H54 (cell line): ENCODE measurements at regions not wholly inside any gene's neighbourhood (a gene's known extent, or its start where the extent isn't known, plus 50 kb on each side); places are given as distances from the start of the nearest gene placed in this dataset.
"Not testable (repeated sequence)": the region's sequence is repeated elsewhere in the genome, so short reads cannot be mapped to it uniquely, and the experiment has no call there.

Source experiments
- DNase-seq: peaks from one replicate; pipeline ENCODE4 v3.0.0; 2011; ENCODE audit warnings: low spot score, mixed read lengths; ENCODE audit not compliant: insufficient read length
- FAIRE-seq: peaks from 3 replicates; lab custom pipeline; 2011; peaks lifted over from hg19 to GRCh38; lab: Jason Lieb, UNC
- POLR2A ChIP-seq: IDR thresholded peaks from 2 replicates; pipeline ENCODE4 v1.6.1; 2011; ENCODE audit warnings: low read depth, mild to moderate bottlenecking, low read length

DNA sequence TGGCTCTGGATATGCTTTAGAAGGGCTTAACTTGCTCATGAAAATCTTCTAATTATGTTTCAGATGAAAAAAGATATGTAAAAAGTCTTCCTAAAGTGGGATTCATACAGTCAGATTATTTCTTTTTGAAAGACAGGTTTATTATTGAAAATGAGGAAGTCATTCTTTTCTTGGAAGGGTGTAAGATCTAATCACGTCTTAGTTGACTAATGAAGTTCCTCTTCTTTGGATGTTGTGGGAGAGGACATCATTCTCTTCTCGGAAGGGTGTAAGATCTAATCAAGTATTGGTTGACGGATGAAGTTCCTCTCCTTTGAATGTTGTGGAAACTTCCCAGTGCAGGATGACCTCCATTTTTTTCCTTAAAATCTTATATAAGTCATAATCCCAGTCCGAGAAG lies 74.9 kb downstream of the ALG10 start:
- FAIRE-seq, result no peak
- DNase-seq, result no peak
- no peak for TF ChIP-seq POLR2A

DNA sequence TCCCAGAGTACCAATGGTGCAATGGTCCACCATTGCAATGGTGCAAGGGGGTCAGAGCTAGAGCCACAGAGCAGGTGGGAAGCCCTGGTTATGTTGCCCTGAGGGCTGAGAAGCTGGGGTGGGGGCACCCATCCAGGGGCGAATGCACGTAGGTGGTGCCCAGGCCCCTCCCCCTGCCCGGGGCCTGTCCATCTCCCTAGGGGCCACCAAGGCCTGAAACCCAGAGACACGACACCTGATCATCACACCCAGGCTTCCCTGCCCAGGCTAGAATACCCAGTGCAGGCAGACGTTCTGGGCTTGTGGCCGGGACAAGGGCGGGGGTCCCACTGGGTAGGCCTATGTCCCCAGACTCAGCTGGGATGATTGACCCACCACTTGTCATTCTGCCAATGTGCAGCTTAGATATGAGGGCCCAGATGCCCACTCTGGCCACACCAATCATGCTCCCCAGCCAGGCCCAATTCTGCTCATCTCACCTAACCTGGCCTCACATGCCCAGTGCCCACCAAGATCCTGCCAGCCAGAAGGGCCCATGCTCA lies 83.2 kb downstream of the ALG10 start:
- TF ChIP-seq POLR2A, result no peak
- FAIRE-seq, result no peak
- DNase-seq, result no peak

GRCh38 chr12:34106172-34106571 lies 83.9 kb downstream of the ALG10 start:
- TF ChIP-seq POLR2A, result no peak
- FAIRE-seq, result no peak
- DNase-seq, result no peak

GRCh38 chr12:34107016-34107415 lies 84.7 kb downstream of the ALG10 start:
- no peak for TF ChIP-seq POLR2A
- DNase-seq, result no peak
- no peak for FAIRE-seq

- no peak for TF ChIP-seq POLR2A
- DNase-seq (no peak), FAIRE-seq (no peak)
These were observed 85.6 kb downstream of the ALG10 start for GRCh38 chr12:34107781-34108404.

DNA sequence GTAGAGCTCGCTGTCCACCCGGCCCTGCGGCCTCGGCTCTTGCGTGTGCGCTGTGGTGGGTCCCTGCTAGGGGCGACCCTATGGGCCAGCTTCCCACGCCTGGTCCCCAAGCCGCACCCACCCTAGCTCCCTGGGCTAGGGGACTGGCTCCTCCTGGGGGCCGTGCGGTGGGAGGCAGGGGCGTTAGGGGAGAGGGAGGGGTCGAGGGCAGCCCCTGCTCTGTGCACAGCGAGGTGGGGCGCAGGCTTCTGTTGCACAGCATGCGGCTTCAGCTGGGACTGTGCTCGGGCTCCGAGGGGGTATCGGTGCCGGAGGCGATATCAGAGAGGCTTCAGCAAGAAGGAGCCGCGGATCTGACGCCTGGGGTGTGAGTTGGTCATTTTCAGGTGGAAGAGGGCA lies 86.1 kb downstream of the ALG10 start:
- TF ChIP-seq POLR2A, result no peak
- no peak for FAIRE-seq

GRCh38 chr12:34108967-34109366 lies 86.7 kb downstream of the ALG10 start:
- DNase-seq (no peak), FAIRE-seq (no peak)
- no peak for TF ChIP-seq POLR2A

More for the DNA sequence above, 86.1 kb downstream of the ALG10 start:
- DNase-seq, result no peak

DNA sequence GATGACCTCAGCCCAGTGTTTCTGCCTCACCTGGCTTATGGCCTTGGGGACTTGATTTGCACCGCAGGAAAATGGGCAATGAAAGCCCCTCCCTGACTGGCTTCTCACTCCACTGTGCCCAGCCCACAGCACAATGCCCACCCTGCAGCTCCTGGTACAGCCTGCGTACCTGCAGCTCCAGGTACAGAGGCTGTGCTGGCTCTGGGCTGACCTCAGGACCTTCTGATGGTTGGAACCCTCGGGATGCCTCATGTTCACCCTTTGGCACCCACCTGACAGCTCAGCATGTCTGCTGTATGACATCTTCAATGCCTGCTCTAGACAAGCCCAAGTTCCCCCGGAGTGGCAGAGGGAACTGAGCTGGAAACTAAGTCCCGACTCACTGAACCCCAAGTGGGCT lies 87.1 kb downstream of the ALG10 start:
- no peak for TF ChIP-seq POLR2A
- FAIRE-seq (no peak), DNase-seq (no peak)

- DNase-seq, FAIRE-seq: not testable (repeated sequence)
These were observed 87.7 kb downstream of the ALG10 start for GRCh38 chr12:34109909-34110531.

DNA sequence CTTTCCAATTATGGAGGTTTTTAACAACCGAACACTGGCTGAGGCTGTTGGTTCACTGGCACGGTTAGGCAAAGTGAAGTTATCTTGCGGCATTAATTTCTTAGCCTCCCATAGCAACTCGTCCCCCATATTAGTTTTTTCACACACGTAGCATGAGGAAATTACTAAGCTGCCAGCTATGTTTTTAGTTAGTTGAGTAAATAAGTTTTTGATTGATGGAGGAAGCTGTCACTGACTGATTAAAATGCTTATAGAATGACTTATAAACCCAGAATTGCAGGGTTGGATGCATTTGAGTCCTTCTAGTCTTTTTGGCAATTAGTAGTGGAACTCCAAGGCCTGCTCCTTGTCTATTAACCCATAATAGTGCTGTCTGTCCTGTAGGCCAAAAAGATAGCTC lies 97.1 kb downstream of the ALG10 start:
- TF ChIP-seq POLR2A, result no peak
- DNase-seq (no peak), FAIRE-seq (no peak)

DNA sequence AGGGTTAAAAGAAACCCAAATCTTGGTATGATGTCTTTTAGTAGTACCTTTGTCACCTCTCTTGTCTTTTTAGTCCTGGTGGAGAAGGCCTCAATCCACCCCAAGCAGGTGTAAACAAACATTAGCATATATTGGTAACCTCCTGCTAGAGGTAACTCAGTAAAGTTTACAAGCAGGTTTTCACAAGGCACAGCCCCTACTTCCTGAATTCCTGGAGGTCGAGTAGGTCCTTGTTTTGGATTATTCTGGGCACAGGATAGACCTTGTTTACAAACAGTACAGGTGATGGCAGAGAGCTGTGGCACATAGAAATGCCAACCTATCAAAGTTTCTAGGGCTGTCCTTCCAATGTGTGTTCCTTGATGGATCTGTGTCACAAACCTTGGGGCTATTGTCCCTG lies 99.1 kb downstream of the ALG10 start:
- TF ChIP-seq POLR2A, result no peak
- no peak for DNase-seq
- no peak for FAIRE-seq

- DNase-seq (peak; percentile 35), FAIRE-seq (peak; percentile 97)
These were observed 100.8 kb downstream of the ALG10 start for GRCh38 chr12:34123092-34123491.

DNA sequence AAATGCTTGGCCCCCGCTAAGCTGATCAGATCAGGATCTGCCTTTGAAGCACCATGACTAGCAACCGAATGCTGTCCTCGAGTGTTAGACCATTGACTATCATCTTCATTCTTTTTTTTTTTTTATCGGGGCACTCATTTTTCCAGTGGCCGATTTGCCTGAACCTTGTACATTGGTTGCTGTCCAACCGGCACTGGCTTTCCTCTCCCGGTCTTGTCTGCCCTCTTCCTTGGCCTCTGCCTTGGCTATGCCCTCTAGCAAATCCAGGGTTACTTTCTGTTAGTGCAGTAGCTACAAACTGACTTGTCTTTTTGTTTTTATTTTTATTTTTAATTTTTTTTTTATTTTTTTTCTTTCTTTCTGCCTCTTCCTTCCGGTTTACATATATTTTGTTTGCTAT lies 102.3 kb downstream of the ALG10 start:
- FAIRE-seq (no peak), DNase-seq (no peak)
- no peak for TF ChIP-seq POLR2A

- FAIRE-seq, result no peak
- no peak for DNase-seq
- no peak for TF ChIP-seq POLR2A
These were observed 103.9 kb downstream of the ALG10 start for GRCh38 chr12:34126239-34126641.

GRCh38 chr12:34126805-34127204 lies 104.5 kb downstream of the ALG10 start:
- FAIRE-seq (no peak), DNase-seq (no peak)
- no peak for TF ChIP-seq POLR2A

- not testable (repeated sequence) for DNase-seq, FAIRE-seq
These were observed 105.1 kb downstream of the ALG10 start for GRCh38 chr12:34127379-34127778.
